GM23338 (cell line): ENCODE measurements at regions not wholly inside any gene's neighbourhood (a gene's known extent, or its start where the extent isn't known, plus 50 kb on each side); places are given as distances from the start of the nearest gene placed in this dataset.

Source experiments
- ATAC-seq: fragments of 200-7000 bp; cut with Tn5 transposase; 3 replicates; pipeline ENCODE4 v1.9.1; 2020
- DNase-seq: peaks from one replicate; pipeline ENCODE4 v3.0.0-alpha.2; 2015; ENCODE audit warnings: low spot score
- H2AFZ ChIP-seq: fragments of 200-600 bp; sonication (generic); 2 replicates; pipeline ENCODE4 v1.8.0; 2016; ENCODE audit warnings: antibody characterized with exemption, mild to moderate bottlenecking, moderate library complexity
- H3F3A ChIP-seq: fragments of 200-600 bp; sonication (generic); replicated peaks from 2 replicates; pipeline ENCODE4 v1.8.0; 2017; ENCODE audit warnings: antibody characterized with exemption, mixed run types, low read depth
- H3K27ac ChIP-seq: fragments of 200-600 bp; sonication (generic); 2 replicates; pipeline ENCODE4 v1.6.1; 2016; ENCODE audit warnings: low read depth
- H3K27me3 ChIP-seq: fragments of 200-600 bp; sonication (generic); 2 replicates; pipeline ENCODE4 v1.8.0; 2016; ENCODE audit warnings: mild to moderate bottlenecking, mixed run types, moderate library complexity; ENCODE audit not compliant: insufficient read depth
- H3K36me3 ChIP-seq: fragments of 200-600 bp; sonication (generic); 2 replicates; pipeline ENCODE4 v1.8.0; 2016; ENCODE audit warnings: mild to moderate bottlenecking; ENCODE audit not compliant: insufficient read depth
- H3K4me1 ChIP-seq: fragments of 200-600 bp; sonication (generic); 2 replicates; pipeline ENCODE4 v1.8.0; 2016; ENCODE audit warnings: mild to moderate bottlenecking, moderate library complexity; ENCODE audit not compliant: insufficient read depth
- H3K4me2 ChIP-seq: fragments of 200-600 bp; sonication (generic); 2 replicates; pipeline ENCODE4 v1.7.1; 2017; ENCODE audit warnings: mixed run types
- H3K4me3 ChIP-seq: fragments of 200-600 bp; sonication (generic); 2 replicates; pipeline ENCODE4 v1.6.1; 2016; ENCODE audit warnings: mixed run types
- H3K79me2 ChIP-seq: fragments of 200-600 bp; sonication (generic); replicated peaks from 2 replicates; pipeline ENCODE4 v1.8.0; 2017; ENCODE audit warnings: mild to moderate bottlenecking; ENCODE audit not compliant: insufficient read depth
- H3K9me2 ChIP-seq: fragments of 200-600 bp; sonication (generic); 2 replicates; pipeline ENCODE4 v1.8.0; 2017; ENCODE audit not compliant: insufficient read depth
- H4K20me1 ChIP-seq: fragments of 200-600 bp; sonication (generic); replicated peaks from 2 replicates; pipeline ENCODE4 v1.8.0; 2017; ENCODE audit warnings: mild to moderate bottlenecking; ENCODE audit not compliant: insufficient read depth
- H3K27ac Mint-ChIP-seq: 2 replicates; pipeline ENCODE4 v1.8.0; 2020; ENCODE audit warnings: inconsistent platforms, mild to moderate bottlenecking, moderate library complexity, mixed read lengths
- H3K27me3 Mint-ChIP-seq: 3 replicates; pipeline ENCODE4 v1.8.0; 2022; ENCODE audit warnings: low read depth, mild to moderate bottlenecking, moderate library complexity, mixed read lengths, inconsistent platforms; ENCODE audit not compliant: insufficient read depth, poor library complexity
- H3K36me3 Mint-ChIP-seq: 3 replicates; pipeline ENCODE4 v1.8.0; 2021; ENCODE audit warnings: low read depth, mild to moderate bottlenecking, inconsistent platforms, moderate library complexity, mixed read lengths
- H3K4me1 Mint-ChIP-seq: 3 replicates; pipeline ENCODE4 v1.8.0; 2020; ENCODE audit warnings: mild to moderate bottlenecking, inconsistent platforms, mixed read lengths
- H3K4me3 Mint-ChIP-seq: 3 replicates; pipeline ENCODE4 v1.8.0; 2021; ENCODE audit warnings: moderate library complexity, mild to moderate bottlenecking, inconsistent platforms, mixed read lengths
- H3K9me3 Mint-ChIP-seq: 3 replicates; pipeline ENCODE4 v1.8.0; 2020; ENCODE audit warnings: moderate library complexity, mild to moderate bottlenecking, inconsistent platforms, mixed read lengths
- CREB1 ChIP-seq: fragments of 250-450 bp; sonication (Bioruptor Pico); IDR thresholded peaks from 2 replicates; pipeline ENCODE4 v1.5.0; 2020; ENCODE audit warnings: low read depth, mild to moderate bottlenecking, moderate library complexity
- CTCF ChIP-seq, 2 experiments: fragments of 200-600 bp in 1 of 2; sonication (generic) in 1 of 2; conservative IDR thresholded peaks; 2 replicates each; pipeline versions ENCODE4 v1.5.1 to v1.6.1; 2016 to 2017; ENCODE audit warnings: antibody characterized with exemption in 2 of 2, low read depth in 2 of 2, mild to moderate bottlenecking in 2 of 2, moderate library complexity in 1 of 2
- ETS1 ChIP-seq: IDR thresholded peaks from 2 replicates; pipeline ENCODE4 v1.6.1; 2016; ENCODE audit warnings: antibody characterized with exemption
- EZH2 ChIP-seq: fragments of 200-600 bp; sonication (generic); IDR thresholded peaks from one replicate; pipeline ENCODE4 v1.8.0; 2017; ENCODE audit warnings: antibody characterized with exemption, mild to moderate bottlenecking, low read depth; ENCODE audit not compliant: unreplicated experiment
- EZH2phosphoT487 ChIP-seq: fragments of 200-600 bp; sonication (generic); IDR thresholded peaks from one replicate; pipeline ENCODE4 v1.8.1; 2018; ENCODE audit warnings: antibody characterized with exemption; ENCODE audit not compliant: unreplicated experiment
- JUNB ChIP-seq: IDR thresholded peaks from one replicate; pipeline ENCODE4 v1.6.1; 2016; ENCODE audit warnings: antibody characterized with exemption; ENCODE audit not compliant: unreplicated experiment
- NANOG ChIP-seq: IDR thresholded peaks from 2 replicates; pipeline ENCODE4 v1.6.1; 2016; ENCODE audit warnings: antibody characterized with exemption, borderline replicate concordance
- POLR2AphosphoS5 ChIP-seq: IDR thresholded peaks from 2 replicates; pipeline ENCODE4 v1.6.1; 2016; ENCODE audit warnings: antibody characterized with exemption, low read depth
- REST ChIP-seq: IDR thresholded peaks from one replicate; pipeline ENCODE4 v1.6.1; 2018; ENCODE audit warnings: antibody characterized with exemption; ENCODE audit not compliant: unreplicated experiment
- STAT1 ChIP-seq: IDR thresholded peaks from one replicate; pipeline ENCODE4 v1.6.1; 2016; ENCODE audit warnings: antibody characterized with exemption; ENCODE audit not compliant: unreplicated experiment
- ZNF114 ChIP-seq: fragments of 250-450 bp; sonication (Bioruptor Pico); IDR thresholded peaks from 2 replicates; pipeline ENCODE4 v1.5.0; 2020; ENCODE audit warnings: mild to moderate bottlenecking, moderate library complexity
- ZNF331 ChIP-seq: fragments of 250-450 bp; sonication (Bioruptor Pico); IDR thresholded peaks from 2 replicates; pipeline ENCODE4 v1.5.0; 2020; ENCODE audit warnings: low read depth, mild to moderate bottlenecking, moderate library complexity
- ZNF462 ChIP-seq: fragments of 250-450 bp; sonication (Bioruptor Pico); IDR thresholded peaks from 2 replicates; pipeline ENCODE4 v1.5.0; 2020; ENCODE audit warnings: mild to moderate bottlenecking, moderate library complexity

- Histone ChIP-seq H3K4me1 (no peaks in the 10 kb centered on the region), H3K27me3 (peaks cover 98% of the 10 kb centered on the region), H2AFZ (no peak overlapping the region), H3K36me3 (no peaks in the 10 kb centered on the region), H3K4me2 (no peak overlapping the region), H3K27ac (no peak overlapping the region), H3K79me2 (no peaks in the 10 kb centered on the region), H4K20me1 (no peaks in the 10 kb centered on the region), H3K9me2 (0 out of 2 replicates have a peak, but pooled peaks cover 2% of the 10 kb centered on the region), H3K4me3 (no peak overlapping the region), H3F3A (no peaks in the 10 kb centered on the region)
- DNase-seq = no peak
- TF ChIP-seq REST (no peak), JUNB (no peak), STAT1 (no peak), ZNF331 (CRISPR knock-in tag) (no peak), ETS1 (no peak), EZH2 (no peak), EZH2phosphoT487 (no peak), POLR2AphosphoS5 (no peak), CREB1 (CRISPR knock-in tag) (no peak), NANOG (no peak), ZNF462 (CRISPR knock-in tag) (no peak), ZNF114 (CRISPR knock-in tag) (no peak), CTCF (conservative IDR thresholded peaks at IDR 0.05; ENCODE audit: low read depth in 2 of 2) (no peak)
- no peak for ATAC-seq
- Mint-ChIP-seq H3K4me1 (peaks cover 3% of the 10 kb centered on the region; the same call in 1 of the 3 replicates), H3K27me3 (peaks cover 61% of the 10 kb centered on the region), H3K36me3 (no peaks in the 10 kb centered on the region), H3K4me3 (no peak overlapping the region), H3K27ac (no peak overlapping the region), H3K9me3 (no peaks in the 10 kb centered on the region)
Observed at GRCh38 chr22:22815397-22816170, 72.0 kb upstream of the IGLL5 start.
